CD14-positive monocyte (primary cell): ENCODE measurements at regions not wholly inside any gene's neighbourhood (a gene's known extent, or its start where the extent isn't known, plus 50 kb on each side); places are given as distances from the start of the nearest gene placed in this dataset.

Experiments
- DNase-seq, 3 donors: peaks; one replicate each; pipeline ENCODE4 v3.0.0-alpha.2; 2011 to 2022
- H2AFZ ChIP-seq: 2 replicates; pipeline ENCODE4 v1.6.0; 2012; ENCODE audit warnings: mild to moderate bottlenecking, low read depth, low read length, inconsistent platforms; ENCODE audit not compliant: insufficient read depth, poor library complexity, severe bottlenecking
- H3K27ac ChIP-seq, 2 donors: 1 replicate in 1 of 2; 2 replicates in 1 of 2; pipeline ENCODE4 v1.5.1; 2012 to 2013; ENCODE audit warnings: low read length in 2 of 2, control low read depth in 1 of 2, inconsistent platforms in 1 of 2, low read depth in 1 of 2, mild to moderate bottlenecking in 1 of 2
- H3K27me3 ChIP-seq, 2 donors: one replicate each; pipeline versions ENCODE4 v1.6.0 to v1.6.1; 2011 to 2013; ENCODE audit warnings: low read length in 2 of 2; ENCODE audit not compliant: control insufficient read depth in 2 of 2, insufficient read depth in 2 of 2
- H3K36me3 ChIP-seq, 2 donors: replicated peaks in 1 of 2; 1 replicate in 1 of 2; 2 replicates in 1 of 2; pipeline versions ENCODE4 v1.5.1 to v1.6.1; 2012 to 2013; ENCODE audit warnings: low read length in 2 of 2, control low read depth in 1 of 2, inconsistent platforms in 1 of 2, mild to moderate bottlenecking in 1 of 2; ENCODE audit not compliant: insufficient read depth in 2 of 2, control insufficient read depth in 1 of 2
- H3K4me1 ChIP-seq, 2 donors: 1 replicate in 1 of 2; 2 replicates in 1 of 2; pipeline versions ENCODE4 v1.5.1 to v1.6.1; 2012 to 2013; ENCODE audit warnings: low read length in 2 of 2, control low read depth in 1 of 2, inconsistent platforms in 1 of 2, mild to moderate bottlenecking in 1 of 2, moderate library complexity in 1 of 2; ENCODE audit not compliant: insufficient read depth in 2 of 2, control insufficient read depth in 1 of 2
- H3K4me2 ChIP-seq: replicated peaks from 2 replicates; pipeline ENCODE3; 2012; ENCODE audit warnings: low read length, moderate library complexity, mild to moderate bottlenecking; ENCODE audit not compliant: poor library complexity, severe bottlenecking; ENCODE audit errors: extremely low read depth
- H3K4me3 ChIP-seq, 3 experiments: fragments of 200-600 bp in 1 of 3; sonication (generic) in 1 of 3; replicated peaks in 1 of 3; 1 replicate in 2 of 3; 2 replicates in 1 of 3; pipeline ENCODE4 v1.5.1; 2011 to 2013; ENCODE audit warnings: low read length in 3 of 3, mild to moderate bottlenecking in 3 of 3, control low read depth in 2 of 3, low read depth in 2 of 3, inconsistent platforms in 1 of 3, moderate library complexity in 1 of 3
- H3K79me2 ChIP-seq: 2 replicates; pipeline ENCODE4 v1.6.0; 2012; ENCODE audit warnings: mild to moderate bottlenecking, control low read depth, inconsistent platforms, low read length, moderate library complexity; ENCODE audit not compliant: insufficient read depth
- H3K9ac ChIP-seq: 2 replicates; pipeline ENCODE4 v1.6.0; 2017; ENCODE audit warnings: low read length, mild to moderate bottlenecking; ENCODE audit not compliant: insufficient read depth, poor library complexity, severe bottlenecking
- H3K9me3 ChIP-seq, 2 donors: replicated peaks in 1 of 2; 1 replicate in 1 of 2; 2 replicates in 1 of 2; pipeline versions ENCODE4 v1.5.1 to v1.6.1; 2012 to 2013; ENCODE audit warnings: low read length in 2 of 2, control low read depth in 1 of 2; ENCODE audit not compliant: control insufficient read depth in 1 of 2, insufficient read depth in 1 of 2
- H4K20me1 ChIP-seq: 2 replicates; pipeline ENCODE4 v1.6.0; 2012; ENCODE audit warnings: mild to moderate bottlenecking, low read length, control low read depth, moderate library complexity; ENCODE audit not compliant: insufficient read depth
- H3K27ac Mint-ChIP-seq, 7 donors: one replicate each; pipeline ENCODE4 v1.8.0; 2020; ENCODE audit warnings: mild to moderate bottlenecking in 7 of 7, mixed read lengths in 7 of 7, moderate library complexity in 6 of 7, inconsistent platforms in 2 of 7
- H3K27me3 Mint-ChIP-seq, 3 donors: one replicate each; pipeline ENCODE4 v1.8.0; 2021 to 2022; ENCODE audit warnings: low read depth in 3 of 3, mild to moderate bottlenecking in 3 of 3, mixed read lengths in 3 of 3, moderate library complexity in 3 of 3, inconsistent platforms in 1 of 3
- H3K36me3 Mint-ChIP-seq, 2 donors: one replicate each; pipeline ENCODE4 v1.8.0; 2020; ENCODE audit warnings: mixed read lengths in 2 of 2, inconsistent platforms in 1 of 2, mild to moderate bottlenecking in 1 of 2
- H3K4me1 Mint-ChIP-seq: one replicate; pipeline ENCODE4 v1.8.0; 2020; ENCODE audit warnings: mild to moderate bottlenecking, mixed read lengths
- H3K4me3 Mint-ChIP-seq, 2 donors: one replicate each; pipeline ENCODE4 v1.8.0; 2020; ENCODE audit warnings: mild to moderate bottlenecking in 2 of 2, mixed read lengths in 2 of 2, moderate library complexity in 1 of 2
- H3K9me3 Mint-ChIP-seq, 7 donors: one replicate each; pipeline ENCODE4 v1.8.0; 2020 to 2022; ENCODE audit warnings: mixed read lengths in 7 of 7, mild to moderate bottlenecking in 6 of 7, moderate library complexity in 6 of 7, inconsistent platforms in 2 of 7
- CTCF ChIP-seq: fragments of 200-600 bp; IDR thresholded peaks from one replicate; pipeline ENCODE4 v1.8.0; 2022; ENCODE audit warnings: antibody characterized with exemption, mild to moderate bottlenecking
- WGBS: methylation state at CpG from one replicate; pipeline ENCODE4 v1.1.5; 2013; ENCODE audit warnings: missing lambda C conversion rate; ENCODE audit not compliant: insufficient coverage; 5-methylcytosine and 5-hydroxymethylcytosine counted together
- intact Hi-C, 2 donors: fragments of 100-400 bp; cut with micrococcal nuclease; formaldehyde crosslinking; loops; one replicate each; pipeline versions ENCODE4 v1.15.0 to v1.15.1; 2023

DNA sequence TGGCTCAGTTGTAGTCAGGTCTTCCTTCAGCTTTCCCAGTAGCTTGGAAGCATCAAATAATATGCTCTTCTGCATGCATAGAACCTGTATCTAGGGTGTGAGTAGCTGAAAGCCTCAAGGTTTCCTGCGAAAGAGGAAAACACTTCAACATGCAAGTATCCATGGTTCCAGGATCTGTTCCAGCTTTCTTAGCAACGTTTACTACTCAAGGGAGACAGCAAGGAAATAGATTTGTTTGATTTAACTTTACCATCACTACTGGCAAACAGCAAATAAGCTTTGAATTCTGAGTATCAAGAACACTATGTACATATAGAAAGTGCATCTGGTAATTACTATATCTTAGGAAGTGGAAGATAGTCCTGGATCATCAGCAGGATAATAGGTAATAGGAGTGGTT, 341.0 kb downstream of the PRR16 start:
- Mint-ChIP-seq H3K27ac (peak overlapping the region in 1 of 7 donors; percentile 26), H3K4me1 (no peaks in the 10 kb centered on the region), H3K4me3 (no peak overlapping the region), H3K36me3 (no peaks in the 10 kb centered on the region), H3K27me3 (peaks cover 1 to 4% (median 2%) of the 10 kb centered on the region in 3 donors), H3K9me3 (no peaks in the 10 kb centered on the region)
- no peak overlapping the region for H2AFZ ChIP-seq
- no peaks in the 10 kb centered on the region for H4K20me1 ChIP-seq
- intact Hi-C loops, result no loop called here
- no peaks in the 10 kb centered on the region for H3K36me3 ChIP-seq
- no peaks in the 10 kb centered on the region for H3K9me3 ChIP-seq
- TF ChIP-seq CTCF, result no peak
- DNase-seq, result no peak
- no peaks in the 10 kb centered on the region for H3K27me3 ChIP-seq
- H3K27ac ChIP-seq, result no peak overlapping the region
- no peak overlapping the region for H3K9ac ChIP-seq
- no peak overlapping the region for H3K4me2 ChIP-seq
- no peak overlapping the region for H3K4me3 ChIP-seq
- H3K4me1 ChIP-seq, result no peaks in the 10 kb centered on the region
- WGBS, result no CpG with 5 or more reads among the region's 2 CpGs
- no peaks in the 10 kb centered on the region for H3K79me2 ChIP-seq

- intact Hi-C loops, result no loop called here
- WGBS, result no CpG with 5 or more reads among the region's 2 CpGs
- no peak overlapping the region for H3K9ac ChIP-seq
- H3K27ac ChIP-seq, result no peak overlapping the region
- Mint-ChIP-seq H3K4me1 (no peaks in the 10 kb centered on the region), H3K27ac (no peak overlapping the region), H3K4me3 (no peak overlapping the region), H3K27me3 (peaks cover 1 to 4% (median 2%) of the 10 kb centered on the region in 3 donors), H3K36me3 (no peaks in the 10 kb centered on the region), H3K9me3 (no peaks in the 10 kb centered on the region)
- H3K9me3 ChIP-seq, result no peaks in the 10 kb centered on the region
- TF ChIP-seq CTCF, result no peak
- no peaks in the 10 kb centered on the region for H3K27me3 ChIP-seq
- H3K4me3 ChIP-seq, result no peak overlapping the region
- H2AFZ ChIP-seq, result no peak overlapping the region
- H4K20me1 ChIP-seq, result no peaks in the 10 kb centered on the region
- no peak for DNase-seq
- no peaks in the 10 kb centered on the region for H3K79me2 ChIP-seq
- no peak overlapping the region for H3K4me2 ChIP-seq
- H3K36me3 ChIP-seq, result no peaks in the 10 kb centered on the region
- H3K4me1 ChIP-seq, result no peaks in the 10 kb centered on the region
Observed at GRCh38 chr5:120806202-120806601, 342.1 kb downstream of the PRR16 start.
